Activated T-cell treated with anti-CD3 and anti-CD28 coated beads, Interleukin-2, amount 50 U/mL, for 48 hours (primary cell): ENCODE measurements at regions not wholly inside any gene's neighbourhood (a gene's known extent, or its start where the extent isn't known, plus 50 kb on each side); places are given as distances from the start of the nearest gene placed in this dataset.

Source experiments
- DNase-seq, 2 experiments: peaks; one replicate each; pipeline ENCODE4 v3.0.0-alpha.2; 2020

DNA sequence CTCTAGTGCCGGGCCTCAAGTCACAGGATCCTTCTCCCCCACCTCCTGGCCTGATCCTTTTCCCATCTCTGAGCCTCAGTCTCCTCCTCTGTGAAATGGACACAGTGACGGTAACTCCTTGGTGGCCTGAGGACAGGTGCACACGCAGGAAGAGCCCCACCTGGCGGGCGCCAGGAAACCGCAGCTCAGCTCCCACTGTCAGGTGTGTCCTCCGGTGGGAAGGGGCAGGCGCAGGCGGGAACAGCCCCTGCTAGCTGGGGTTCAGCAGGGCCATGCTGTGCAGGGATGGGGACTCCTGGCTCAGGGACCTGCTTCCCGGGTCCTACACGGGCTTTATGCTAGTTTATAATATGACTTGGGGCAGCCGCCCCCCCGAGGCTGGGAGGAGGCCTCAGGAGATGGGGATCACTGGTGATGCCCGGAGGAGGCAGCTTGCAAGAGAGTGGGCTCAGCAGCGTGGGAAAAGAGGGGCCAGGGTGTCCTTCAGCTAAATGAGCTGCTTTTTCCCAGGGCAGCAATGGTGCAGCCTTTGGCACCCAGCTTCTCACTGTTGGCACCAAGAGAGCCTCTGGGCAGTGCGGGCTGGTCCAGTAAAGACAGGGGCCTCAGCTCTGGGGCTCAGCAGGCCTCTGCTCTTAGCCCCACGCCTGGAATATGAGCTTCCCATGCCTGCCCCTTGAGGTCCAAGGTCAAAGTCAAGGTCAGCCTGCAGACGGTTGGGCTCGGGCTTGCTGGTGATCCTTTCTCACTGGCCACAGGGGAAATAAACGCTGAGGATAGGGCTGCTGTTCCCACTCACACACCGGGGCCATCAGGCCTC, 68.0 kb upstream of the FAM20C start:
- no peak for DNase-seq

DNA sequence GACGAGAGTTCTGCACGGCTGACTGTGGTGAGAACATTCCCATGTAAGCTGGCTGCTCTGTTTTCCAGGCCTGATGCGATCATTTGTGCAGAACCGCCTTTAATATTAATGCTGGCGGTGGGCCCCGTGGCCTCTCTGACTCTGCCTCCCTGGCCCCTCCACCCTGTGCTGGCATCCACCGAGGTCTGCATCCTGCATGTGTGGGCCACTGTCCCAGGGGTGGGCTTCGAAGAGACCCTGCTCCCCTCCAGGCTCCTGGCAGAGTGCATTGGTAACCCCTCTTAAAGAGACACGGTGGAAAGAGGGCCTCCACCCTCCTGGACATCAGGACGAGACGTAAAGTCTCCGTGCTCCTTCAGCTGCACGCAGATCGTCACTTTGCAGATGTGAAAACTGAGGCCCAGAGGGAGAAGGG, 67.3 kb upstream of the FAM20C start:
- no peak for DNase-seq

DNA sequence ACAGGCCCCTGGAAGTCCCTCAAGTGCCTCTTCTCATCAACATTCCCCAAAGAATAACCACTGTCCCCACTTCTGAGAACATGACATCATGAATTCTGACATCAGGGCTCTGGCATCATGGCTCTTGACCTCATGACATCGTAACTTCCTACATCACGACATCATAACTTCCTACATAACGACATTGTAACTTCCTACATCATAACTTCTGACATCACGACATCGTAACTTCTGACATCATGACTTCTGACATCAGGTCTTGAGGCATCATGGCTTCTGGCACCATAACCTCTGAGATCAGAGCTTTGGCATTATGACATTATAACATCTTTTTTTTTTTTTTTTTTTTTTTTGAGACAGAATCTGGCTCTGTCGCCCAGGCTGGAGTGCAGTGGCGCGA, 66.7 kb upstream of the FAM20C start:
- DNase-seq = no peak

DNA sequence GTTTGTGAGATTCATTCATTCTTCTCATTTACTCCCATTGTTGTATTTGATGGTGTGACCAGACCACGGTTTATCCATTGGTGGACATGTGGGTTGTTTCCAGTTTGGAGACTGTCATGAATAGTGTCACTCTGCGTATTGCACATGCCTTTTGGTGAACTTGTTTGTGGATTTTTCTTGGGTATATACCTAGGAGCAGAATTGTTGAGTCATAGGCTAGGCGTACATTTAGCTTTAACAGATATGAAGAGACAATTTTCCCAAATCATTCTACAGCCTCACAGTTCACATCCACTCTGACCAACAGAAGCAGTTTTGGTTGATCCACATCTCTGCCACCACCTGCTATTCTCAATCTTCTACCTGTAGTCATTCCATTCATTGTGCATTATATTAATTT, 66.0 kb upstream of the FAM20C start:
- DNase-seq = no peak

- DNase-seq = no peak
These were observed 65.2 kb upstream of the FAM20C start for GRCh38 chr7:127064-127598.

- DNase-seq = no peak
These were observed 63.9 kb upstream of the FAM20C start for GRCh38 chr7:128171-129080.

- no peak for DNase-seq
These were observed 62.8 kb upstream of the FAM20C start for GRCh38 chr7:129366-130221.

- no peak for DNase-seq
These were observed 62.2 kb upstream of the FAM20C start for GRCh38 chr7:130222-130572.

GRCh38 chr7:130875-131780, 61.2 kb upstream of the FAM20C start:
- no peak for DNase-seq

DNA sequence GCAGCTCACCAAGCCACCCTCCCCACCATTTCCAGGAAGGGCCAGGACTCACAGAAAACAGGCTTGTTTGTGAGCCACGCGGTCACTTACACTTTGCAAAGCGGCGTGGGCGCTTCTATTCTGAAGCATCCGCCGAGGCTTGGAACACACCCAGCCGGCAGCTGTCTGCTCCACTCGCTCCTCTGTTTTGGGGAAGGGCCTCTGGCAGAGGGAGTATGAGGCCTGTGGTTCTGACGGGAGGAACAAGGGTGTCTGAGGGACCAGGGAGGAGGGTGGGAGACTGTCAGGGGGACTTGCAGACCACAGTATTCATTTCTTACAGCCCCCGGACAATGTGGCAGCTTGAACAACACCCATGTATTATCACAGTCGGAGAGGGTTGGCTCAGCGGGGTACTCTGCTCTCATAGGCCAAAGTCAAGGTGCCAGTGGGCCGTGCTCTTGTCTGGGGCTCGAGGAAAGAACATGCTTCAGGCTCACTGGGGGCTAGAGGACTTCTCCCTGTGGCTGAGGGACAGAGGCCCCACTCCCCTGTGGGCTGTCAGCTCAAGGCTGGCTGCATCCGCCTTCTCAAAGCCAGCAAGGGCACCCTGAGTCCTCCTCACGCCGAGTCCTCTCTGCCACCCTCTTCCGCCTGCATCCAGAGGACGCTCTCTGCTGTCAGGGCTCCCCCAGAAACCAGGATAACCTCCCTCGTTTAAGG, 60.4 kb upstream of the FAM20C start:
- no peak for DNase-seq

DNA sequence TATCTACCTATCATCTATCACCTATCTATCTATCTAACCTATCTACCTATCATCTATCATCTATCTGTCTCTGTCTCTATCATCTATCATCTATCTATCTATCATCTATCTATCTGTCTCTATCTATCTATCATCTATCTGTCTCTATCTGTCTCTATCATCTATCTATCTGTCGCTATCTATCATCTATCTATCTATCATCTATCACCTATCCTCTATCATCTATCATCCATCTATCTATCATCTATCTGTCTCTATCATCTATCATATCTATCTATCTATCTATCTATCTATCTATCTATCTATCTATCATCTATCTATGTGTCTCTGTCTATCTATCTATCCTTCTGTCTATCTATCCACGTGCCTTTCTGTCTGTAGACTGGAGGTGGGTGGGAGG, 59.5 kb upstream of the FAM20C start:
- no peak for DNase-seq

DNA sequence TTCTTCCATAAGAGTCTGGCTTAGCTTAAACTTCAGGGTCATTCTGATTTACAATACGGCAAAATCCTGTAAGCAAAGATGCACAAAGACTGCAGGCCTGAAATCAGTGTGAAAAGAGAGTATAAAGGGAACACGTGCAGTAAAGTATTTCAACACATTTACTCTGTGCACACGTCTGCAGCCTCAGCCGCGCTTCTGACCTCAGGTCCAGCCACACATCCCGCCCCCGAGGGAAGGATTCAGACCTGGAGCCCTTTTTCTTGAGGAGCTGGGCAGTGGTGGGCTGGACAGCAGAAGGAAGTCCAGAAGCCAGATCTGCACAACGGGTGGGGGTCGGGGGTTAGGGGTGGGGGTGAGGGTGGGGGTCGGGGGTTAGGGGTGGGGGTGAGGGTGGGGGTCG, 58.9 kb upstream of the FAM20C start:
- no peak for DNase-seq

DNA sequence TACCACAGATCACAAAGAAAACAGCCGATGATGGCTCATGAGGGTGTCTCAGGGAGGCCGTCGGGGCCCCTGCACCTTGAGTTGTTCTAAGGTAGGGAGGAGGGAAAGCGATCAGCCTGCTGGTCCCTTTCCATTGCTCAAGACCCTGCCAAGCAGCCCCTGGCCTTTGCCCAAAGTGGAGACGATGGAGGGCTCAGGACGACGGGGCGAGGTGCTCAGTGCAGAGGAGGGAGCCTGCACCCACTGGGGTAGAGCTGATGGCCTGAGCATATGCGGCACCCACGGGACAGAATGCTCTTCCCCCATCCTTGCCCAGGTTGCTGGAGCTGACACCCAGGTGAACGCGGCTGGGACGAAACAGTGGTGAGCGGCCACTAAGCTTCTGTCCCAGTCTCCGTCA, 58.3 kb upstream of the FAM20C start:
- DNase-seq = no peak

GRCh38 chr7:134561-135256, 57.7 kb upstream of the FAM20C start:
- no peak for DNase-seq

- DNase-seq = no peak
These were observed 57.1 kb upstream of the FAM20C start for GRCh38 chr7:135257-135653.

- no peak for DNase-seq
These were observed 56.4 kb upstream of the FAM20C start for GRCh38 chr7:135731-136645.

GRCh38 chr7:137094-137891, 55.1 kb upstream of the FAM20C start:
- no peak for DNase-seq

DNA sequence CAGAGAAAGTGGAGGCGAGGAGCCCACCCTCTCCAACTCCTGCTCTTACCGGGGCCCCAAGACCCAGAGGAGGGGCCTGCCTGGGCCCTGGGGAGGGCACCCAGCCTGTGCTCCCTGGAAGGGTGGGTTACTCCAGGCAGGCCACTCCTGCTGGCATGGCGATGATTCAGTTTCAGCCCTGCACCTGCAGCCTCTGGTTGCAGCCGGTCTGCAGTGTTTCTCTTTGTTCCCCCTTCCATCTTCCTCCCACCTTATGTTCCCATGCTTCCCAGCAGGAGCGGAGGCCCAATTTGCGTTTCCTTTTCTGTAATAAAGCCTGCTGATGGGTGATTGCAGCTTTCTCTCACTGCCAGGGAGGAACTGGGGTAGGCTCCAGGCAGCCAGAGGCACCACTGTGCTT, 53.2 kb upstream of the FAM20C start:
- DNase-seq = no peak
